GM19395 (cell line): ENCODE measurements at regions not wholly inside any gene's neighbourhood (a gene's known extent, or its start where the extent isn't known, plus 50 kb on each side); places are given as distances from the start of the nearest gene placed in this dataset.
"Not testable (repeated sequence)": the region's sequence is repeated elsewhere in the genome, so short reads cannot be mapped to it uniquely, and the experiment has no call there.

Source experiments
- ATAC-seq: cut with Tn5 transposase; IDR thresholded peaks from one replicate; pipeline ENCODE4 v1.9.1; 2021; ENCODE audit warnings: mild to moderate bottlenecking, moderate library complexity; ENCODE audit not compliant: unreplicated experiment

GRCh38 chr10:26621243-26621888 lies 76.1 kb upstream of the PDSS1 start:
- no peak for ATAC-seq

DNA sequence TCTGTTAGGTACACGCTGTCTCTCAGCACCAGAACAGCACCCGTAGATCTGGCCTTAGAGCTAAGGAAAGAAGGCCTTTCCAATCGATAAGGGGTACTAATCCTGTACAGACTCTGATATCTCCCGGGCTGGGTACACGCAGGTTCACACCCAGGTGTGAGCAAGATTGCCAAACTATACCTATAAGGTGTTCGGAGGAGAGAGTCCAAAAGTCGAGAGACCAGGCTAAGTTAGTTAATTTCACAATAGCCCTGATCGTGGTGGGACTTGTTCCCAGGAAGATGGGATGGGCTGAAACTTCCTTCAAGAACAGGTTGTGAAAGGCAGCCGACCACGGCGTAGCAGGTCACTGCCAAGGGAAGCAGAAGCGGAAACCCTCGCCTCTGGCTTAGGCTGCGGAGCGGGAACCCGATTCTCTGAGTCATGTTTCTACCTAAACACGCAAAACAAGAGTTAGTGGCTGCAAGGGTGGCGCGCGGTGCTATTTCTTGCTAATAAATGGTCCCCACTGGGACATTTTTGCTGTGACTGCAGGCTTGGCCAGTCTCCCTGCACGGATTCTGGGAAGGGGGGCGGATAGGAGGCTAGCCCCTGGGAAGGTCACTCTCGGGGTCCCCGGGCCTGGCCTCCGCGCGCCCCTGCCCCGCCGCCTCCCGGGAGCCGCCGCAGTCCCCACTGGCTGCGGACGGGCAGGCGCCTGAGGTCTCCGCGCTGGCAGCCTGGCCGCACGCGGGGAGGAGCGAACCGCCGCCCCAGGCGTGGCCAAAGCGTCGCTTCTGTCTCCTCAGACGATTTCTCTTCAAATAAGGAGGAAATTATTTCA lies 75.4 kb upstream of the PDSS1 start:
- ATAC-seq, result peak; percentile 67

- no peak for ATAC-seq
Measured at GRCh38 chr10:26622891-26623290, 74.6 kb upstream of the PDSS1 start.

DNA sequence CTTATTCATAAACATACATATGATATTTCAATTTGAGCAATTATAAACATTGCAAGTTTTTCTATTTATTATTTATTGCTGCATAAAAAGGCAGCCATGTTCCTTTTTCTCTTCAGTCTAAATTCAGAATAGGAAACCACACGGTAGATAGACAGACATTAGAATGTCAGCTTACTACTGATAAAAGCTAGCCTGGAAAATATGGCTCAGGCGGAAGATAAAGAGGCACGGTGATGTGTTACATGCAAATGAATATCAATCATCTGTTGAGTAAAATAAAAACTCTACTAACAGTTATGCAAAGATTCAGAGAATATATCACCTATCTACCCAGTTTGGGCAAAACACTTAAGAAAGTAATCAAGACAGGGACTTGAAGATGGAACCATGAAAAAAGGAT lies 73.5 kb upstream of the PDSS1 start:
- ATAC-seq, result no peak

- ATAC-seq, result no peak
Measured at GRCh38 chr10:26626066-26626465, 71.4 kb upstream of the PDSS1 start.

DNA sequence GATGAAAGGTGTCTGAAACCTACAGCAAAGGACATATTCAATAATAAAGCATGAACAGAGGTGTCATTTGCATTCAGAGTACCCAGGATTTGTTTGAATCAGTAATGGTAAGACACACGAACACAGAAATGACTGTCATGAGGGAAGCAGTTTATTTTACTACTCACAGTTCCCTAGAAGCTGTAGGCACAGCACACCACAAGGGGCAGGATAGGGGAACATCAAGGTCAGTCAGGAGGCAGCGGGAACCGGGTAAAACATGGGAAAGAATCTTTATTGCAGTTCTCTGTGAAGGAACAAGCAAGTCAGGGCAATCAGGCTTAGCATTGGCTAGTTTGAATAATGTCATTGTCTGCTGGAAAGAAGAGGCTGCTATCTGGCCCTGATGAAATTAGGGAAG lies 70.2 kb upstream of the PDSS1 start:
- ATAC-seq, result no peak

DNA sequence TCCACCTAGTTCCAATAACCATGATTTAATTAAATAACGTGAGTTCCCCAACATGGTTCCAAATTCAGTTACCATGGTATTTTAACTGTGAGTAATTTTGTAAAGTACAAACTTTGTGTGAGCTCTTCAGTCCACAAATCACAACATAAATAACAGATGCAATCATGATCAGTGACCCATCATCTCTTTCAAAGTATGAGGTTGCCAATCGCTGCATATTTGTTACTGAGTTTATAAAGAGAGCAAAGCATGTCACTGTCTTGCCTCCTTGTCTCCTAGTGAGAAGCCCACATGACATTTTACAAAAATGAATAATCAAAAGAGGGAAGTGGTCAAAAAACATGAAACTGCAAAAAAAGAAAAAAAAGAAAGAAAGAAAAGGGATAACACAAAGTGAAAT lies 69.1 kb upstream of the PDSS1 start:
- peak; percentile 80 for ATAC-seq

DNA sequence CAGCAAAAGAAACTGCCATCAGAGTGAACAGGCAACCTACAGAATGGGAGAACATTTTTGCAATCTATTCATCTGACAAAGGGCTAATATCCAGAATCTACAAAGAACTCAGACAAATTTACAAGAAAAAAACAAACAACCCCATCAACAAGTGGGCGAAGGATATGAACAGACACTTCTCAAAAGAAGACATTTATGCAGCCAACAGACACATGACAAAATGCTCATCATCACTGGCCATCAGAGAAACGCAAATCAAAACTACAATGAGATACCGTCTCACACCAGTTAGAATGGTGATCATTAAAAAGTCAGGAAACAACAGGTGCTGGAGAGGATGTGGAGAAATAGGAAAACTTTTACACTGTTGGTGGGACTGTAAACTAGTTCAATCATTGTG lies 65.3 kb upstream of the PDSS1 start:
- not testable (repeated sequence) for ATAC-seq

DNA sequence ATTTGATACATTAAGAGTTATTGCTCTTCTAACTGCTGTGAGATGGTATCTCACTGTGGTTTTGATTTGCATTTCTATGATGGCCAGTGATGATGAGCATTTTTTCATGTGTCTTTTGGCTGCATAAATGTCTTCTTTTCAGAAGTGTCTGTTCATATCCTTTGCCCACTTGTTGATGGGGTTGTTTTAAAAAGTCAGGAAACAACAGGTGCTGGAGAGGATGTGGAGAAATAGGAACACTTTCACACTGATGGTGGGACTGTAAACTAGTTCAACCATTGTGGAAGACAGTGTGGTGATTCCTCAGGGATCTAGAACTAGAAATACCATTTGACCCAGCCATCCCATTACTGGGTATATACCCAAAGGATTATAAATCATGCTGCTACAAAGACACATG lies 63.4 kb upstream of the PDSS1 start:
- not testable (repeated sequence) for ATAC-seq

DNA sequence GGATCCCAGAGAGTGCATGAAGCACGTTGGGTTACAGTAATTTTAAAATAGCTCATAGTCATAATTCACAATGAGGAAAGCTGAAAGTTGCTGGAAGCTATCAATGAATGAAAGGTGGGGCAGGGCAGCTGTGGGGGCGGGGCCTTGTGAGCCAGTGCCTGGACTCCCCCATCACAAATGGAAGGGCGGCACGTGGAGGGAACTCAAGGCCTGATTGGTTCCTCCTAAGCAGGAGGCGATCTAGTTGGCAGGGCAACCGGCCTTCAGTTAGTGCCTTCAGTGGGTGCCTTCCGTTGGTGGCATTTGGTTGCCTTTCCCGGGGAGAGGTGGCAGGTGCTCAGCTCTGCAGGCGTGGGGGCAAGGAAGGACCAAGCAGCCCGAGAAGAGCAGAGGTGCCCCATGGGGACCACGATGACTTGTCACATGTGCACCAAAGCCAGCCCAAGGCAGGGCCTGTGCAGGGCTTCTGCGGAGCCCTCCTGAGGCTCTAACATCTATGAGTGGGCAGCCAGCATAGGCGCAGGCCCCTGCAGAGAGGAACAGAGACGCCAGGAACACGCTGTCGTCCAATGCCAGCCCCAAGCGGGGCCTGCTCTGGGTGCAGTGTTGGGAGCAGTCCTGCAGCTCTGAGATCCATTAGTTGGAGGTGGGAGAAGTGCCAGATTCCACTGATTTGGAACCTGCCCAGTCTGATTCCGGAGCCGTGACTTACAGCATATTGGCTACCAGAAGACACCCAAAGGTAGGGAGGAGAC lies 59.8 kb upstream of the PDSS1 start:
- no peak for ATAC-seq

DNA sequence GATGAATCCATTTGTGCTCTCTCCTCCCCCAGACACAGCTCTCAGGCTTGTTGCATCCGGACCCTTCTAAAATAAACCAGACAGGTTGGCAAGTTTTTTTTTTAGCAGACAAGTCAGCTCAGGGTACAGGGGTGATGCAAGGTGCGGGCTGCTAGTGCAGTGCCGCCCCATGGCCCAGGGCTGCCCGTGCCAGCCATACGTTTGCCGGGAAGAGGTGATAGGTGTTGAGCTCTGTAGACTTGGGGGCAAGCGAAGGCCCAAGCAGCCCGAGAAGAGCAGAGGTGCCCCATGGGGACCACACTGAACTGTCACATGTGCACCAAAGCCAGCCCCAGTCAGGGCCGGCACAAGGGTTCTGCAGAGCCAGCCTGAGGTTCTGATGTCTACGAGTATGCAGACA lies 57.1 kb upstream of the PDSS1 start:
- no peak for ATAC-seq

GRCh38 chr10:26642896-26643653 lies 54.4 kb upstream of the PDSS1 start:
- ATAC-seq, result no peak

GRCh38 chr10:26647602-26648244 lies 49.8 kb upstream of the PDSS1 start:
- ATAC-seq, result no peak
